ENCODE measurements at regions not wholly inside any gene's neighbourhood (a gene's known extent, or its start where the extent isn't known, plus 50 kb on each side); places are given as distances from the start of the nearest gene placed in this dataset.
"Not testable (repeated sequence)": the region's sequence is repeated elsewhere in the genome, so short reads cannot be mapped to it uniquely, and the experiment has no call there.

DNA sequence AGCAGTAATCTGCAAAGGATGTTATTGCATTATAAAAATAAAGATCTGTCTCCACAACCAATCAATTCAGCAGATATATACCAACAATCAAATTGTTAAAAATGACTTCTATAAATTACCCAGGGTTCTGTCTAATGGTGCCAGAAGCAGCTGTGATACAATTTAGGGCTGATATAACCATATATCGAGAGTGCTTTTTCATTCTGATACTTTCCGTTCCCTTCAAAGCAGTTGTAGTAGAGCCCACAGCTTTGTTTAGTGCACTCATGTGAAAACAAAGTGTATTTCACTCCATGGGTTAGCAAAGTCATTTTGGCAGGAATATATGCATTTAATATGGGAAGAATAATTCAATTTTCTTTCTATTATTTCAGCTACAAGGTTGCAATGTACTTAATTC lies 83.1 kb upstream of the CHCHD3 start:
- H3K9me3 ChIP-seq (ENCODE audit: insufficient read depth, low read depth, low read length) = no peaks in the 10 kb centered on the region
- H3K27me3 ChIP-seq (ENCODE audit: insufficient read depth, low read length) = no peaks in the 10 kb centered on the region
- H3K27ac ChIP-seq (ENCODE audit: low read length) = no peak overlapping the region
- H3K4me1 ChIP-seq (ENCODE audit: insufficient read depth, low read length) = no peaks in the 10 kb centered on the region
- no peak overlapping the region for H3K4me3 ChIP-seq (ENCODE audit: low read length)
- no peaks in the 10 kb centered on the region for H3K36me3 ChIP-seq (ENCODE audit: insufficient read depth, low read depth, low read length)
- H3K9ac ChIP-seq (ENCODE audit: low read depth, low read length) = no peak overlapping the region

DNA sequence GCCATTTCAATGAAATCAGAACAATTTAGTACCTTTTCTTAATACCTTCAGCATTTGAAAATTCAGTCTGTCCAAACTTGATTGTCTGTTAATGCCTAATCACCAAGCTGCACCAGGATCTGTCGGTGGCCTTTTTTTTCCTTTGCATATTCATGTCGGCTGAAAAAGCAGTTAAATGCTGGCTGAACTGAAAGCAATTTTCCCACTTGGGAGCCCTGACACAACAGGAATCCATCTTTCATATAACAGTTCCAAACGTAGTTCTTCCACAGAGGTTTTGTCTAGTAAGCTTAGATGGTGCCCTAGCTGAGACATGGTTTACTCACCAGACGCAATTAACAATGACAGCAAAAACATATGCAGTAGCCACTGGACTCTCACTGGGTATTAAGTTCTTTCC lies 83.6 kb upstream of the CHCHD3 start:
- no peaks in the 10 kb centered on the region for H3K4me1 ChIP-seq (ENCODE audit: insufficient read depth, low read length)
- H3K9ac ChIP-seq (ENCODE audit: low read depth, low read length) = no peak overlapping the region
- no peaks in the 10 kb centered on the region for H3K36me3 ChIP-seq (ENCODE audit: insufficient read depth, low read depth, low read length)
- H3K27ac ChIP-seq (ENCODE audit: low read length) = no peak overlapping the region
- H3K27me3 ChIP-seq (ENCODE audit: insufficient read depth, low read length) = no peaks in the 10 kb centered on the region
- no peak overlapping the region for H3K4me3 ChIP-seq (ENCODE audit: low read length)
- H3K9me3 ChIP-seq (ENCODE audit: insufficient read depth, low read depth, low read length) = no peaks in the 10 kb centered on the region

DNA sequence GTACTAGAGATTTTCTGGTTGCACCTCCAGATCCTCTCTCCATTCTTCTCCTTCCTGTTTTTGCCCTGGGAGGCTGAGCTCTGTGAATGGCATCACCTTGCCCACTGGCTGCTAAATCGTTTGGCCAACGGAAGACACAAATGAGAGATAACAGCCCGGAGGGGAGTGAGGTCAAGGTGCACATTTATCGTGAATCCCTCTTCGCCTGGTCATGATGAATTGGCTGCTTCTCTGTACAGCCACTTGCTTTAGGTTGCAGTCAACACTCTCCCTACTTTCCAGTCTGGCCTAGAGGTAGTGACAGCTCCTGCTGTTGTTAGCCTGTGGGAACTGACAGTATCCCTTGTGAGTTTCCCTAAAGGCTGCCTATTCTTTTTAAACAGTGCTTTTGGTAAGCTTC lies 85.4 kb upstream of the CHCHD3 start:
- H3K27ac ChIP-seq (ENCODE audit: low read length) = no peak overlapping the region
- H3K4me1 ChIP-seq (ENCODE audit: insufficient read depth, low read length) = no peaks in the 10 kb centered on the region
- H3K9ac ChIP-seq (ENCODE audit: low read depth, low read length) = no peak overlapping the region
- no peak overlapping the region for H3K4me3 ChIP-seq (ENCODE audit: low read length)
- no peaks in the 10 kb centered on the region for H3K9me3 ChIP-seq (ENCODE audit: insufficient read depth, low read depth, low read length)
- H3K27me3 ChIP-seq (ENCODE audit: insufficient read depth, low read length) = no peaks in the 10 kb centered on the region
- no peaks in the 10 kb centered on the region for H3K36me3 ChIP-seq (ENCODE audit: insufficient read depth, low read depth, low read length)

DNA sequence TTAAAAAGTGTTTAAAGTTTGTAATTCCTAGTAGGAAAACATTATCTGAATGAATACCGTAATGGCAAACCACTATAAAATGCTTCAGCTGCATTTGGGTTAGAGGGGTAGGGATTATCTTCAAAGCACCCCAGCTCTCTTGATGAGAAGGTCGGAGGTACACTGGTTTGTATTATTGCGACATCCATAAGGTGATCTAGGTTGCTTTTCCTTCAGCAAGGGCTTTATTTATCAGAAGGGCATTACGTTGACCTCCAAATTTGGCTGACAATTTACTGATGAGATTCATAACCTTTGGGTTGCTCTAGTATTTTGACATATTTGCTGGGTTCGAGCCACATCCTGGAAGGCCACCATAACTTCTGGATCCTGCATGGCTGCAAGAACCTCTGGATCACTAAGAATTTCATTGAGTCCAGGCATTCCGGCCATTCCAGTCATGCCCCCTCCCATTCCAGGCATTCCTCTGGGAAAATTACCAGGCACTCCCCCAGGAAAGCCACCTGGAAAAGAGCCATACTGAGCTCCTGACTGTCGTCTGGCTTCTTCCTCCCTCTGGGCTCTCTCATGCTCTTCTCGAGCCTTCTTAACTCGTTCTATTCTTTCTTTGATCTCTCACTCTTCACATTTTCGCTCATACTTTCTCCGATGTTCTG lies 83.6 kb upstream of the EXOC4 start:
- H3K27me3 ChIP-seq (ENCODE audit: insufficient read depth, low read length) = not testable (repeated sequence)

DNA sequence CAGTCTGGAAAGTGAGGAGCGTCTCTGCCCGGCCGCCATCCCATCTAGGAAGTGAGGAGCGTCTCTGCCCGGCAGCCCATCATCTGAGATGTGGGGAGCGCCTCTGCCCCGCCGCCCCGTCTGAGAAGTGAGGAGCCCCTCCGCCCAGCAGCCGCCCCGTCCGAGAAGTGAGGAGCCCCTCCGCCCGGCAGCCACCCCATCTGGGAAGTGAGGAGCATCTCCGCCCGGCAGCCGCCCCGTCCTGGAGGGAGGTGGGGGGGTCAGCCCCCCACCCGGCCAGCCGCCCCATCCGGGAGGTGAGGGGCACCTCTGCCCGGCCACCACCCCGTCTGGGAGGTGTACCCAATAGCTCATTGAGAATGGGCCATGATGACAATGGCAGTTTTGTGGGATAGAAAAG lies 75.4 kb upstream of the EXOC4 start:
- not testable (repeated sequence) for H3K4me3 ChIP-seq (ENCODE audit: low read length); H3K27me3 ChIP-seq (ENCODE audit: insufficient read depth, low read length); H3K36me3 ChIP-seq (ENCODE audit: insufficient read depth, low read depth, low read length); H3K27ac ChIP-seq (ENCODE audit: low read length); H3K9ac ChIP-seq (ENCODE audit: low read depth, low read length); H3K4me1 ChIP-seq (ENCODE audit: insufficient read depth, low read length); H3K9me3 ChIP-seq (ENCODE audit: insufficient read depth, low read depth, low read length)

More for the DNA sequence above, 83.6 kb upstream of the EXOC4 start:
- not testable (repeated sequence) for H3K4me3 ChIP-seq (ENCODE audit: low read length); H3K27ac ChIP-seq (ENCODE audit: low read length); H3K9ac ChIP-seq (ENCODE audit: low read depth, low read length); H3K9me3 ChIP-seq (ENCODE audit: insufficient read depth, low read depth, low read length); H3K36me3 ChIP-seq (ENCODE audit: insufficient read depth, low read depth, low read length); H3K4me1 ChIP-seq (ENCODE audit: insufficient read depth, low read length)

DNA sequence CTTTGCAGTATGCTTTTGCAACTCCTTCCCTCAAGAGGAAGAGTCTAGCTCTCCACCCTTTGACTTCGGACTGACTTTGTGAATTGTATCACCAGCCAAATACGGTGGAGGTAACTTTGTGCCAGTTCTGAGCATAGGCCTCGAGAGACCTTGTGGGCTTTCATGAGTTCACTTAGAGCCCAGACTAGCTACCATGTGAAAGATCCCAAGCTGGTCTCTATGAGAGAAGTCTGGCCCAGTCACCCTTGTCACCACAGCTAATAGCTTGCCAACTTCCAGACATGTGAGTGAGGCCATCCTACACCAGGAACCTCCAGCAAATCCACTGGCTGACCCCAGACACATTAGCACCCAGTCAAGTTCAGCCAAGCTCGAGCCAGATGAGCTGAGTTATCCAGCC lies 72.2 kb upstream of the EXOC4 start:
- H3K9ac ChIP-seq (ENCODE audit: low read depth, low read length) = no peak overlapping the region
- no peak overlapping the region for H3K27ac ChIP-seq (ENCODE audit: low read length)
- no peaks in the 10 kb centered on the region for H3K27me3 ChIP-seq (ENCODE audit: insufficient read depth, low read length)
- H3K4me3 ChIP-seq (ENCODE audit: low read length) = no peak overlapping the region
- no peaks in the 10 kb centered on the region for H3K36me3 ChIP-seq (ENCODE audit: insufficient read depth, low read depth, low read length)
- no peaks in the 10 kb centered on the region for H3K9me3 ChIP-seq (ENCODE audit: insufficient read depth, low read depth, low read length)
- no peaks in the 10 kb centered on the region for H3K4me1 ChIP-seq (ENCODE audit: insufficient read depth, low read length)

DNA sequence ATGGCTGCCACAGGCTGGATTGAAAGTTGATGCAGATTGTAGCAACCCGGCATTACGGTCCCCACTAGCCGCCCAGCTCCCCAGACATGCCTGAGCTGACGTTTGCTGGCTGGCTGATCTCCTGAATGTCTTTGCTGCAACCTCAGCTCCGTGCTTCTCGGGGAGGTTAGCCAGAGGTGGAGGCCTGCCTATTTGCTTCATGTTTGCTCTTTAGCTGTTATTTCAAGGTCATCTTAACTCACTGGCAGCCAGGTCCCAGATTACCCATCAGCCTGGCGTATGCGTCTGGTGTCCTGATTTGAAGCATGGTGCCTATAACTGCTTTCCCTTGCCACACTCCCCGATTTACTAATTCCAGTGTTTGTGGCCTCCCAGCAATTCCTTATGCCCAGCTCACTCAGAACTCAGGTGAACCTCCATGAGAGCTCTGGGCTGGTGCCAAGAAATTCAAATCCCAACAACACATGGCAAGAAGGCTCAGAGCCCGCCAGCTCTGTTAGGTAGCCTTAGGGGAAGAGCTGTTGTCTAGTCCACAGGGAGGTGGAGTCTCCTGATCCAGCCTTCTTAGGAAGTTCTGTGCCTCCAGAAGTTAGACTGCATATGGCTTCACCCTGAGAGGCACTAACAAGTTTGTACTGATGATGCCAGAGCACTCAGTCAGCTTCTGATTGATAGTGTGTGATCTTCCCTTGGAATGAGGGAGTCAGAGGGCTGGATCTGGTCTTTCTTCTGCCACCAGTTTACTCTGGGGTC lies 69.7 kb upstream of the EXOC4 start:
- Histone ChIP-seq H3K9ac (ENCODE audit: low read depth, low read length) (no peak overlapping the region), H3K27me3 (ENCODE audit: insufficient read depth, low read length) (no peaks in the 10 kb centered on the region), H3K27ac (ENCODE audit: low read length) (no peak overlapping the region), H3K4me1 (ENCODE audit: insufficient read depth, low read length) (peaks cover 8% of the 10 kb centered on the region; the same call in 1 of the 2 replicates), H3K9me3 (ENCODE audit: insufficient read depth, low read depth, low read length) (no peaks in the 10 kb centered on the region), H3K36me3 (ENCODE audit: insufficient read depth, low read depth, low read length) (no peaks in the 10 kb centered on the region), H3K4me3 (ENCODE audit: low read length) (no peak overlapping the region)

DNA sequence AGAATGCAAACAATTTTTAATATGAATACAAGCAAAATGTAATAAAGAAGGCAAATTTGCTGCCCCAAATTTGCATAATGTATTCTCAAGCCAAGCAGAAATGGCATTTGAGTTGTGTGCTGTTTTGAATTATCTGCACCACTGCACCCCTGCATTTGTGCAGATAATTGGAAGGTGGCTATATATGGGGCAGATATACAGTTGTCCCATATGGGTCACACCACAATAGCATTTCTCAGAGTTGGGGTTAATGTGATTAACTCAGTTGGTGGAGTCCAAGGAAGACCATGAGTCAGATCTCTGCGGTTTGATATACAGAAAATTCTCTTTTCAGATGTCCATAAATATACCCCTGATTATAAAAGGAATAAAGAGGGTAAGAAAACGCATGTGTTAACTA lies 68.9 kb upstream of the EXOC4 start:
- Histone ChIP-seq H3K36me3 (ENCODE audit: insufficient read depth, low read depth, low read length) (no peaks in the 10 kb centered on the region), H3K27me3 (ENCODE audit: insufficient read depth, low read length) (no peaks in the 10 kb centered on the region), H3K9ac (ENCODE audit: low read depth, low read length) (no peak overlapping the region), H3K4me3 (ENCODE audit: low read length) (no peak overlapping the region), H3K9me3 (ENCODE audit: insufficient read depth, low read depth, low read length) (no peaks in the 10 kb centered on the region), H3K27ac (ENCODE audit: low read length) (no peak overlapping the region), H3K4me1 (ENCODE audit: insufficient read depth, low read length) (peaks cover 9% of the 10 kb centered on the region; the same call in 1 of the 2 replicates)

DNA sequence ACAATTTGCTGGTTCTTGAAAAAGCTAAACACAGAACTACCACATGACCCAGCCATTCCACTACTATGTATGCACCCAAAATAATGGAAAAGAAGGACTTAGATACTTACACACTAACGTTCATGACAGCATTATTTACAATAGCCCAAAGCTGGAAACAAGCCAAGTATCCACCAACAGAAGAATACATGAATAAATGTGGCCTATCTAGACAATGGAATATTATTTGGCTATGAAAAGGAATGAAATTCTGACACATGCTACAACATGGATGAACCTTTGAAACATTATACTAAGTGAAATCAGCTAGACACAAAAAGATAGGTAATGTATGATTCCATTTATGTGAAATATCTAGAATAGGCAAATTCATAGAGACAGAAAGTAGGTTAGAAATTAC lies 67.4 kb upstream of the EXOC4 start:
- no peaks in the 10 kb centered on the region for H3K36me3 ChIP-seq (ENCODE audit: insufficient read depth, low read depth, low read length)
- no peak overlapping the region for H3K27ac ChIP-seq (ENCODE audit: low read length)
- H3K9ac ChIP-seq (ENCODE audit: low read depth, low read length) = no peak overlapping the region
- H3K27me3 ChIP-seq (ENCODE audit: insufficient read depth, low read length) = no peaks in the 10 kb centered on the region
- H3K4me1 ChIP-seq (ENCODE audit: insufficient read depth, low read length) = peaks cover 9% of the 10 kb centered on the region; the same call in 1 of the 2 replicates
- no peaks in the 10 kb centered on the region for H3K9me3 ChIP-seq (ENCODE audit: insufficient read depth, low read depth, low read length)
- H3K4me3 ChIP-seq (ENCODE audit: low read length) = no peak overlapping the region

DNA sequence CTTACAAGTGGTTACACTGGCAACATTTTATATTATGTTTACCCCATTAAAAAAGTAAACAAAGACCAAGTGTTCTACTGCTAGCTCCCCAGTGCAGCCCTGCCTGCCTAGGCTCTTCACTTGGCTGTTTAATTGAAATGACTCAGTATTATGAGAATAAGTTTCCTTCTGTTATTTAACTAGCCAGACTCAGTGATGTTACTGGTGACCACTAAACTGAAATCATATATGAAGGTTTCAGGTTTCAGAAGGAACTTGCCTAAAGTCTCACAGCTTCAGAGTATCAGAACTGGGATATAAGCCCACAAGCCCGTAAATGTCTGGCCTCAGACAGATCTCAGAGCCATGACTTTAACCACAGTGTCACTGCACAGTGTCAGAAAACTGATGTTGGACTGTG lies 66.8 kb upstream of the EXOC4 start:
- Histone ChIP-seq H3K27me3 (ENCODE audit: insufficient read depth, low read length) (no peaks in the 10 kb centered on the region), H3K27ac (ENCODE audit: low read length) (no peak overlapping the region), H3K4me1 (ENCODE audit: insufficient read depth, low read length) (peaks cover 9% of the 10 kb centered on the region; the same call in 1 of the 2 replicates), H3K9ac (ENCODE audit: low read depth, low read length) (no peak overlapping the region), H3K4me3 (ENCODE audit: low read length) (no peak overlapping the region), H3K36me3 (ENCODE audit: insufficient read depth, low read depth, low read length) (no peaks in the 10 kb centered on the region), H3K9me3 (ENCODE audit: insufficient read depth, low read depth, low read length) (no peaks in the 10 kb centered on the region)

DNA sequence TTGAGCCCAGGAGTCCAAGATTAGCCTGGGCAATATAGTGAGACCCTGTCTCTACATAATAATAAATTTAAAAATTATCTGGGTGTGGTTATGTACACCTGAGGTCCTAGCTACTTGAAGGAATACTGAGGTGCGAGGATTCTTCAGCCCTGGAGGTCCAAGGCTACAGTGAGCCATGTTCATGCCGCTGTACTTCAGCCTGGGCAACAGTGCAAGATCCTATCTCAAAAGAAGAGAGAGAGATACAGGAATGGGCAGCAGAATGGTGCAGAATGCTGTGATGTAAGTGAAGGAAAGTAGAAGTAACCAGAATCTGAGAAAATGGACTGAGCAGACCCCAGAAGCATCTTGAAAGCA lies 62.7 kb upstream of the EXOC4 start:
- H3K4me1 ChIP-seq (ENCODE audit: insufficient read depth, low read length) = peaks cover 9% of the 10 kb centered on the region; the same call in 1 of the 2 replicates
- no peak overlapping the region for H3K27ac ChIP-seq (ENCODE audit: low read length)
- H3K36me3 ChIP-seq (ENCODE audit: insufficient read depth, low read depth, low read length) = no peaks in the 10 kb centered on the region
- no peaks in the 10 kb centered on the region for H3K9me3 ChIP-seq (ENCODE audit: insufficient read depth, low read depth, low read length)
- H3K27me3 ChIP-seq (ENCODE audit: insufficient read depth, low read length) = no peaks in the 10 kb centered on the region
- H3K4me3 ChIP-seq (ENCODE audit: low read length) = no peak overlapping the region
- H3K9ac ChIP-seq (ENCODE audit: low read depth, low read length) = no peak overlapping the region

DNA sequence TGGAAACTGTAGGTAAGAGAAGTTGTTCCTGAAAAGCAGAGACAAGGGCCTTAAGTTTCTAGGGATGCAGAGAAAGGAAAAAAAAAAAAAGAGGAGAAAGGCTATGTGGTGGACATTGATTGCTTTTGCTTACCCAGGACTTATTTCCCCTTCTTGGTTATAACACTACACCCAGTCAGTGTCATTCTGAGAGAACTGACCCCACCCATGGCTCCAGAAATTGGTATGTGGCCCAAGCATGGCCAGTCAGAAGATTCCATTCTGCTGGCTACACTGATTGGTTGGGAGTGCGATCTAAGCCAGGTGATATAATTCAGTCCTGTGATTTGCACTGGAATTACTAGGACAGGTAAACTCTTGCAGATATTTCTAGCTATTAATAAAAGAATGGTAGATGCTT lies 62.2 kb upstream of the EXOC4 start:
- Histone ChIP-seq H3K9me3 (ENCODE audit: insufficient read depth, low read depth, low read length) (no peaks in the 10 kb centered on the region), H3K36me3 (ENCODE audit: insufficient read depth, low read depth, low read length) (no peaks in the 10 kb centered on the region), H3K4me3 (ENCODE audit: low read length) (no peak overlapping the region), H3K27ac (ENCODE audit: low read length) (no peak overlapping the region), H3K4me1 (ENCODE audit: insufficient read depth, low read length) (peaks cover 9% of the 10 kb centered on the region; the same call in 1 of the 2 replicates), H3K9ac (ENCODE audit: low read depth, low read length) (no peak overlapping the region), H3K27me3 (ENCODE audit: insufficient read depth, low read length) (no peaks in the 10 kb centered on the region)

Measured in iPS-20b (cell line).